HUES6 (cell line): ENCODE measurements at regions not wholly inside any gene's neighbourhood (a gene's known extent, or its start where the extent isn't known, plus 50 kb on each side); places are given as distances from the start of the nearest gene placed in this dataset.

Source experiments
- H3K27ac ChIP-seq: 2 replicates; pipeline ENCODE4 v1.7.0; 2013; ENCODE audit warnings: low read depth, mild to moderate bottlenecking, low read length, inconsistent platforms
- H3K27me3 ChIP-seq: 2 replicates; pipeline ENCODE4 v1.6.1; 2013; ENCODE audit warnings: low read length; ENCODE audit not compliant: control insufficient read depth, insufficient read depth
- H3K36me3 ChIP-seq: 2 replicates; pipeline ENCODE4 v1.6.1; 2013; ENCODE audit warnings: low read length; ENCODE audit not compliant: control insufficient read depth, insufficient read depth
- H3K4me1 ChIP-seq: 2 replicates; pipeline ENCODE4 v1.6.1; 2013; ENCODE audit warnings: low read length; ENCODE audit not compliant: control insufficient read depth, insufficient read depth
- H3K4me3 ChIP-seq: 2 replicates; pipeline ENCODE4 v1.5.1; 2013; ENCODE audit warnings: low read depth, low read length
- H3K9ac ChIP-seq: one replicate; pipeline ENCODE4 v1.6.1; 2013; ENCODE audit warnings: mild to moderate bottlenecking, low read length
- H3K9me3 ChIP-seq: 2 replicates; pipeline ENCODE4 v1.6.1; 2013; ENCODE audit warnings: low read depth, low read length; ENCODE audit not compliant: control insufficient read depth, insufficient read depth

GRCh38 chr4:4749137-4749536, 110.3 kb upstream of the MSX1 start:
- H3K4me1 ChIP-seq: peaks cover 13% of the 10 kb centered on the region; the same call in 1 of the 2 replicates
- no peaks in the 10 kb centered on the region for H3K36me3 ChIP-seq
- no peaks in the 10 kb centered on the region for H3K27me3 ChIP-seq
- peaks cover 39% of the 10 kb centered on the region for H3K9me3 ChIP-seq
- no peak overlapping the region for H3K4me3 ChIP-seq
- no peak overlapping the region for H3K9ac ChIP-seq
- H3K27ac ChIP-seq: no peak overlapping the region

DNA sequence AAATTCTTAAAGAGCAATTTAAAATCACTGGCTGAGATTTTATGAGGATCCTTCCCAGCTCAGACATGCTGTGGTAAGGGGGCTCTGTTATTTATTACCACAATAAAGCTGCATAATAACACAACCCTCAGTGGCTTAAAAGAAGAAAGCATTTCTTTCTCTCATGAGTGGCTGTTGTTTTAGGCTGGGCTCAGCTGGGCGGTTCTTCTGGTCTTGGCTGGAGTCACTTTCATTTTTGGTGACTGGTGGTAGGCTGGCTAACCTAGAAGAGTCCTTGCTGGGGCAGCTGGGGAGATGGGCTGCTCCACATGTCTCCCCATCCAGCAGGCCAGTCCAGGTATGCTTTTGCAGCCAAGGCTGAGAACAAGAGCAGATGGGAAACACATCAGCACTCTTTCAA, 113.0 kb upstream of the MSX1 start:
- no peaks in the 10 kb centered on the region for H3K4me1 ChIP-seq
- H3K9me3 ChIP-seq: peaks cover 41% of the 10 kb centered on the region
- no peak overlapping the region for H3K9ac ChIP-seq
- no peak overlapping the region for H3K4me3 ChIP-seq
- no peaks in the 10 kb centered on the region for H3K36me3 ChIP-seq
- H3K27ac ChIP-seq: no peak overlapping the region
- H3K27me3 ChIP-seq: no peaks in the 10 kb centered on the region

DNA sequence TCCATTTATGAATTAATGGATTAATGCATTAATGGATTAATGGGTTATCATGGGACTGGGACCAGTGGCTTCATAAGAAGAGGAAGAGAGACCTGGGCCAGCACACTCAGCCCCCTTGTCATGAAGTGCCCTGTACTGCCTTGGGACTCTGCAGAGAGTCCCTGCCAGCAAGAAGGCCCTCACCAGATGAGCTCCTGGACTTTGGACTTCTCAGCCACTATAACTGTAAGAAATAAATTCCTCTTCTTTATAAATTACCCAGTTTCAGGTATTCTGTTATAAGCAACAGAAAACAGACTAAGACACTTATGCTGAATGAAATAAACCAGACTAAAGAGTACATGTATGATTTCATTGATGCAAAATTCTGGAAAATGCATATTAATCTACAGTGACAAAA, 119.4 kb upstream of the MSX1 start:
- peaks cover 10% of the 10 kb centered on the region for H3K9me3 ChIP-seq
- no peaks in the 10 kb centered on the region; the same call in 1 of the 2 replicates for H3K4me1 ChIP-seq
- no peaks in the 10 kb centered on the region for H3K27me3 ChIP-seq
- no peaks in the 10 kb centered on the region for H3K36me3 ChIP-seq
- H3K9ac ChIP-seq: no peak overlapping the region
- no peak overlapping the region for H3K27ac ChIP-seq
- H3K4me3 ChIP-seq: no peak overlapping the region

- Histone ChIP-seq H3K4me3 (no peak overlapping the region), H3K36me3 (no peaks in the 10 kb centered on the region), H3K27ac (no peak overlapping the region), H3K9ac (no peak overlapping the region), H3K4me1 (peaks cover 3% of the 10 kb centered on the region; the same call in 1 of the 2 replicates), H3K9me3 (no peaks in the 10 kb centered on the region), H3K27me3 (peaks cover 4% of the 10 kb centered on the region; the same call in 1 of the 2 replicates)
These were observed 123.6 kb upstream of the MSX1 start for GRCh38 chr4:4735870-4736269.

- H3K9me3 ChIP-seq: no peaks in the 10 kb centered on the region
- peaks cover 4% of the 10 kb centered on the region; the same call in 1 of the 2 replicates for H3K27me3 ChIP-seq
- H3K9ac ChIP-seq: no peak overlapping the region
These were observed 124.2 kb upstream of the MSX1 start for GRCh38 chr4:4735136-4735750.

GRCh38 chr4:4734425-4734824, 125.0 kb upstream of the MSX1 start:
- Histone ChIP-seq H3K27ac (no peak overlapping the region), H3K4me1 (peaks cover 3% of the 10 kb centered on the region; the same call in 1 of the 2 replicates), H3K4me3 (no peak overlapping the region), H3K9ac (no peak overlapping the region), H3K36me3 (no peaks in the 10 kb centered on the region), H3K27me3 (peaks cover 4% of the 10 kb centered on the region; the same call in 1 of the 2 replicates), H3K9me3 (no peaks in the 10 kb centered on the region)

More at GRCh38 chr4:4735136-4735750, 124.2 kb upstream of the MSX1 start:
- Histone ChIP-seq H3K4me1 (peaks cover 3% of the 10 kb centered on the region; the same call in 1 of the 2 replicates), H3K4me3 (no peak overlapping the region), H3K27ac (no peak overlapping the region), H3K36me3 (no peaks in the 10 kb centered on the region)

DNA sequence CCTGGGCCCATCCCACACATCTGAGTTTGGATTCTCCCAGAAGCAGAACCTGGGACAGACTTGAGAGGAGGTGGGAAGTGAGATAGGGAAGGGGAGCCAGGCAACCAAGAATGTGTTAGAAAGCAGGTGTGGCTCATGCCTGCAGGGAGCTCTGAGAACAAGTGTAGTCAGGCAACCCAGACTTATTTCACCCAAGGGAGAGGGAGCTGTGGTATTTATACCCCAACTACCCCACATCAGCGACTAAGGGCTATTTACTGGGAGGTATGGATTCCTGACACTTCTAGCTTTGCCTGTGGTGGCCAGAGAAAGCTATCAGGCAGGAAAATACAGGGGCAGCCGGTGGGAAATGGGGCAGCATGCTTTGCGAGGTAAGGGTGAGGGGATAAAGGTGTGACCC, 125.8 kb upstream of the MSX1 start:
- no peak overlapping the region for H3K4me3 ChIP-seq
- H3K27me3 ChIP-seq: peaks cover 4% of the 10 kb centered on the region; the same call in 1 of the 2 replicates

DNA sequence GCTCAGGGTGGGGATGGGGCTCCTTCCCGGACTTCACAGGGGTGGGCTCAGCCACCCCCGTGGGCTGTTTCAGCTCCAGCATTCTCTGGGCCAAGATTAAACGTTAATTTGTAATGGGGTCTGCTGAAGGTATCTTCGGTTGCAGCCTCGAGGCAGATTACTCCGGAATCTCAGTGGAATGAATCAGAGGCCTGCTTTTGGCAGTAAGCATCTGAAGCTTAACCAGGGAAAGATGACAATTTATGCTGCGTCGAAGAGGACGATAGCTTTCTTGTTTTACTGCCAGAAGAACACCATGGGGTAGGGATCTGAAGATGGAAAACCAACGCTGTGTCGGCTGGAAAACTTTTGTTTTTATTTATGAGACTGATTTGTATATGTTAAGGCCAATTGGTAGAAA, 129.2 kb upstream of the MSX1 start:
- H3K9me3 ChIP-seq: peaks cover 21% of the 10 kb centered on the region
- H3K4me3 ChIP-seq: no peak overlapping the region
- no peak overlapping the region for H3K9ac ChIP-seq
- H3K27me3 ChIP-seq: peaks cover 4% of the 10 kb centered on the region; the same call in 1 of the 2 replicates
- no peak overlapping the region for H3K27ac ChIP-seq
- H3K4me1 ChIP-seq: peaks cover 3% of the 10 kb centered on the region; the same call in 1 of the 2 replicates
- H3K36me3 ChIP-seq: 0 out of 2 replicates have a peak, but pooled peaks cover 4% of the 10 kb centered on the region

More for the DNA sequence above, 125.8 kb upstream of the MSX1 start:
- Histone ChIP-seq H3K27ac (no peak overlapping the region), H3K9ac (no peak overlapping the region), H3K4me1 (peaks cover 3% of the 10 kb centered on the region; the same call in 1 of the 2 replicates), H3K36me3 (no peaks in the 10 kb centered on the region), H3K9me3 (no peaks in the 10 kb centered on the region)

DNA sequence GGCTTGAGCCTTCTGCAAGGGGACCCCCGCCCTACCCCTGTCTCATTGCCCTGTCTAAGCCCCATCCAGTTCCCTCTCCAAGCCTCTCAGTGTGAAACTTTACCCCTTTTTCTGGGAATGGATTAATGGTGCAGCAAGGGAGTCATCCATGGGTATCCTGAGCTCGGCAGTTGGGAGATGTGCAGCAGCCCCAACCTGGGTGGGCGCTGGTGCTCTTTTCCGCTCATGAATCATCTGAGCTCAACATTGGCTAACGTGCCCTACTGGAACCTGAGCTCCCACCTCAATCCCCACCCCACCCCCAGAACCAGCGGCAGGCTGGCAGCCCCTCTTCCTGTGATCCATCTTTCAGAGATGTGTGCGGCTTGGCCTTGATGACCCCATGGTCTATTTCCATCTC, 130.3 kb upstream of the MSX1 start:
- Histone ChIP-seq H3K4me1 (peaks cover 2% of the 10 kb centered on the region; the same call in 1 of the 2 replicates), H3K27ac (no peak overlapping the region), H3K4me3 (no peak overlapping the region), H3K9ac (no peak overlapping the region), H3K36me3 (0 out of 2 replicates have a peak, but pooled peaks cover 4% of the 10 kb centered on the region), H3K9me3 (peaks cover 31% of the 10 kb centered on the region), H3K27me3 (peaks cover 4% of the 10 kb centered on the region; the same call in 1 of the 2 replicates)

DNA sequence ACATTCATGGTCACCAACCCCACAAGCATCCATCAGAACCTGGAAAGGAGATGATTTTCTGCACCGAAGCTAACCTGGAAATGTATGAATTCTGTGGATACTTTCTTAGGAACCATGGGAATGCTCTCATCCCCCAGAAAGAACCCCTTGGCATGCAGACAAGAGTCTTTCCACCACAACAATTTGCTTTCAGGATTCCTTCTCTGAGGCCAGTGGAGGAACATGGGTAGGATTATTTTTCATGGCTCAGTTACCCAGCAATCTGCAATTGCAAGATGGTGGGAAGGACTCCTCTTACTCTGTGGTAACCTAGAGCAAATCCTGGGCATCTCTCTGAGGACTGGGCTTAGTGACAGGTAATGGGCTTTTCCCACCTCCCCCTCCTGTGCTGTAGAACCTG, 131.9 kb upstream of the MSX1 start:
- Histone ChIP-seq H3K36me3 (0 out of 2 replicates have a peak, but pooled peaks cover 4% of the 10 kb centered on the region), H3K9ac (no peak overlapping the region), H3K9me3 (peaks cover 48% of the 10 kb centered on the region), H3K27ac (no peak overlapping the region), H3K27me3 (no peaks in the 10 kb centered on the region), H3K4me3 (no peak overlapping the region), H3K4me1 (no peaks in the 10 kb centered on the region; the same call in 1 of the 2 replicates)

DNA sequence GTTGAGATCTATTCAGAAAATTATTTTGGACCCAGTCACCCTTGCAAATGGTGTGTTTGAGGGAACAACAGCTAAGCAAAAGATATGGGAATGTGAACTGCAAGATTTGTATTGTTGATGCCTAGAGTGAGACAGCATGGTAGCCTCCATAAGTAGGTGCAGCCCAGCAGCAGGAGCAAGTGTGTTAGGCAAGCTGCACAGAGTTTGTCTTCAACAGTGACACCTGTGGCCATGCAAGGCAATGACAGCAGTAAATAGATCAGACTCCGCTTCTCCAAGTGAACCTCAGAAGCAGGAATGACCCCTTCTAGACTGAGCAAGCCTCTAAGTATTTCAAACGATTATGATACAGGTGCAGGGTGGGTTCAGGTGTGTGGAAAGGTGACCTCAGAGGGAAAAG, 133.4 kb upstream of the MSX1 start:
- no peak overlapping the region for H3K9ac ChIP-seq
- H3K36me3 ChIP-seq: 0 out of 2 replicates have a peak, but pooled peaks cover 4% of the 10 kb centered on the region
- H3K27ac ChIP-seq: no peak overlapping the region
- H3K4me3 ChIP-seq: no peak overlapping the region
- no peaks in the 10 kb centered on the region for H3K27me3 ChIP-seq
- peaks cover 50% of the 10 kb centered on the region for H3K9me3 ChIP-seq
- H3K4me1 ChIP-seq: no peaks in the 10 kb centered on the region
